Neuron (in vitro differentiated cells): ENCODE measurements at regions not wholly inside any gene's neighbourhood (a gene's known extent, or its start where the extent isn't known, plus 50 kb on each side); places are given as distances from the start of the nearest gene placed in this dataset.

Experiments used
- H2AFZ ChIP-seq: one replicate; pipeline ENCODE4 v1.6.1; 2013; ENCODE audit warnings: low read depth, mild to moderate bottlenecking, inconsistent platforms, low read length, moderate library complexity
- H3K27me3 ChIP-seq: one replicate; pipeline ENCODE4 v1.6.1; 2013; ENCODE audit warnings: low read length; ENCODE audit not compliant: insufficient read depth
- H3K36me3 ChIP-seq: one replicate; pipeline ENCODE4 v1.6.1; 2013; ENCODE audit warnings: low read length; ENCODE audit not compliant: insufficient read depth
- H3K4me1 ChIP-seq: one replicate; pipeline ENCODE4 v1.6.1; 2013; ENCODE audit warnings: low read length; ENCODE audit not compliant: insufficient read depth
- H3K4me3 ChIP-seq: 2 replicates; pipeline ENCODE4 v1.5.1; 2013; ENCODE audit warnings: mild to moderate bottlenecking, low read length, moderate library complexity
- H3K9me3 ChIP-seq: one replicate; pipeline ENCODE4 v1.6.1; 2013; ENCODE audit warnings: low read length

DNA sequence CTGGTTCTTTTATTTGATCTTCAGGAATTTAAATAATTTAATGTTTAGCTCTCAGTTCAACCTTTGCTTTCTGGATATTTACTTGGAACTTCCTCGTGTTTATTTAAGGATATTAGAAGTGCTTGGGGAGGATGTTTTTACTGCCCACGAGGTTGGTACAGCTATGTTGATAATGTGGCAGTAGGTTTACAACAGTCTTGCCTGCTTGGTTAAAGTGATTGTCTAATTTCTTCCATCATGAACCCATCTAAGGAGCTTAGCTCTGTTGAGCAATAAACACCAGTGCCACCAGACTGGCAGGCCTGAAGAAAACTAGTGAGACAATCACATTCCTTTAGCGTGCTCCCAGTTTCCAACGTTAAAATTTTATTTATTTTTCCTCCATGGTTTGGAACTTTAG, 94.5 kb downstream of the ICOS start:
- no peak overlapping the region for H3K4me3 ChIP-seq
- H2AFZ ChIP-seq: no peak overlapping the region
- no peaks in the 10 kb centered on the region for H3K36me3 ChIP-seq
- no peaks in the 10 kb centered on the region for H3K4me1 ChIP-seq
- no peaks in the 10 kb centered on the region for H3K9me3 ChIP-seq
- no peaks in the 10 kb centered on the region for H3K27me3 ChIP-seq

DNA sequence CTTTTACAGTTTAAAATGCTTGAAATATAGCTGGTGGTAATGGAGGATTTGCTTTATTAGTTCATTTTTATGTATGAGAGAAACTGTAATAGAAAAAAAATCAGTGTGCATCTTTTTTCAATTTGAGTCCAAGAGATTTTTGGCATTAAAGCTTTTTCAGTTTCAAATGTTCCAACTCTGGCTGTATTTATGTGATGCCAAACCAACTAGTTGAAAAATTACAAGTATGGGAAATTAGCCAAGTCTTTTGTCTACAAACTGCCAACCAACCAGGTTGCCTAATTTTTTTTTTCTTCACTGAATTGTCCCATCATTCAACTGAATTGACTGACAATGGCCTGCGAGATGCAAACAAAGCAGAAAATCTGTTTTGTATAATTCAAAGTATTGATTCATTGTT, 95.7 kb downstream of the ICOS start:
- H3K4me1 ChIP-seq: no peaks in the 10 kb centered on the region
- H3K27me3 ChIP-seq: no peaks in the 10 kb centered on the region
- H3K9me3 ChIP-seq: no peaks in the 10 kb centered on the region
- no peak overlapping the region for H2AFZ ChIP-seq
- no peaks in the 10 kb centered on the region for H3K36me3 ChIP-seq
- no peak overlapping the region for H3K4me3 ChIP-seq

DNA sequence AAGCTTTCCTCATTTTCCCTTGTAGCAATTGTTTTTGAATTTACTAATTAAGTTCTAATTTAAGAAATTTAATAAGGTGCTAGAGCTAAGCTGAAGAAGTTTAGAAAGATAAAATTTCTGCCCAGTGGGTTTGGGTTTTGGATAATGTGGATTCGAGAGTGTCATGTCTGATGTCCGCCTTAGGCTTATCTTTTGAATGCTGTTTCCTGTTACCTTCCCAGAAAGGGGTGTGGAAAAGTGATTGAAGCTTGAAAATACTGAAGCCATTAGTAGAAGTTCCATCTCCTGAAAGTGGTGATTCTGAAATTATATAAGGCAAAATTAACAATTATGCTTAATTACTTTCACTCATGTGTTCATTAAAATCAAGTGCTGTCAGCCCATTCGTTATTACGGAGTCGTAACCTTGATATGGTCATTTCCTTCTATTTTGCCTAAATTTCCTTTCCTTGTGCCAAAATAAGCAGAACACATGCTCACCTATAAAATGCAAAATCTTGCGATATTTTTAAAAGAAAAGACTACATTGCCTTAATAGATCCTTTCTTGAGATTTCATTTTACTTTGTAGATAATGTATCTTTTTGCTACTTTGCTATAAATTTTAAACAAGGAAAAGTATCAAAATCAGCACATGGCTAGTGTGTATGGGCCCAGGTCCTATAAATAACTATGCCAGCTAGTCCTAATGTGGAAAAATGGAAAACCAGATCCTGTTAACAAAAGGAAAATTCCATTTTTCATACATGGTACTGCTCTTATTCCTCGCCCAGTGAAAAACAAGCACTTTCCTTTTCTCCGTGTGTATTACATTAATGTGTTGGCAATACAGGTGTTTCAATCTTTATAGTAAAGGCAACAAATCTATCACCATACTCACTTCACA, 97.3 kb downstream of the ICOS start:
- Histone ChIP-seq H3K4me1 (no peaks in the 10 kb centered on the region), H3K4me3 (no peak overlapping the region), H2AFZ (no peak overlapping the region), H3K27me3 (no peaks in the 10 kb centered on the region), H3K9me3 (no peaks in the 10 kb centered on the region), H3K36me3 (no peaks in the 10 kb centered on the region)

DNA sequence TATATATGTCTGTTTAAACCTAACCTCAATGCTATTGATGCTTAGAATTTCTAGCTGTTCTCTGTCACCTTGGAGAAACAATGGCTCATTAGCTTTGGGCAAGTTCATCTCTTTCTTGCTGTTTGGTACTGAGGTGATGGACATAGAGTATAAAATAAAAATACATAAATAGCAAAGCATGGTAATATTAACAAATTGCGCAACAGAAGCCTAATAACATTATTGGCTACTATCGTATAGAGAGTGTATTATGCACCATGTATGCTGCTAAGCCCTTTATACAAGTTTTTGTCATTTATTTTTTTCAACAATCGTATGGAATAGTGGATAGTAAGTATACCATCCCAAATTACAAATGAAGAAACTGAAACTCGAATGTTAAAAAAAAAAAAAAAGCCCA, 100.1 kb downstream of the ICOS start:
- H3K4me3 ChIP-seq: no peak overlapping the region
- H3K9me3 ChIP-seq: no peaks in the 10 kb centered on the region
- H3K36me3 ChIP-seq: no peaks in the 10 kb centered on the region
- H3K27me3 ChIP-seq: no peaks in the 10 kb centered on the region
- no peak overlapping the region for H2AFZ ChIP-seq
- no peaks in the 10 kb centered on the region for H3K4me1 ChIP-seq

DNA sequence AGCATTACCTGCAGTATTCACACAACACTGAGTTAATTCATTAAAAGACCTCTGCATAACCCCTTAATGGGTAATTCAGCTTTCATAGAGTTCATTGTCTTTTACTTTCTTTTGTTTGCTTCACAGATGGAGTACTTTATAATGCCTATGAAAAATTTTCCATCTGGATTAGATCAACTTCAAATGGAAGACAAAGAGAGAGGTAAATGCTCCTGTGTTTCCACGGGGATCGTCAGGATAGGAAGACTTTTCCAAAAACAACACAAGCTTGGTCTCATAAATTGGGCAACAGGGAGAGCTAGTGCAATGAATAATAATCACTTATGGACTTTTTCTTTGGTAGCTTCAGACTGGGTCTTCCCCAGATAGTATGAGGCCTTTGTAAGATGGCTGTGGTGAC, 100.7 kb downstream of the ICOS start:
- Histone ChIP-seq H3K27me3 (no peaks in the 10 kb centered on the region), H3K9me3 (no peaks in the 10 kb centered on the region), H3K36me3 (no peaks in the 10 kb centered on the region), H3K4me1 (no peaks in the 10 kb centered on the region), H2AFZ (no peak overlapping the region), H3K4me3 (no peak overlapping the region)

DNA sequence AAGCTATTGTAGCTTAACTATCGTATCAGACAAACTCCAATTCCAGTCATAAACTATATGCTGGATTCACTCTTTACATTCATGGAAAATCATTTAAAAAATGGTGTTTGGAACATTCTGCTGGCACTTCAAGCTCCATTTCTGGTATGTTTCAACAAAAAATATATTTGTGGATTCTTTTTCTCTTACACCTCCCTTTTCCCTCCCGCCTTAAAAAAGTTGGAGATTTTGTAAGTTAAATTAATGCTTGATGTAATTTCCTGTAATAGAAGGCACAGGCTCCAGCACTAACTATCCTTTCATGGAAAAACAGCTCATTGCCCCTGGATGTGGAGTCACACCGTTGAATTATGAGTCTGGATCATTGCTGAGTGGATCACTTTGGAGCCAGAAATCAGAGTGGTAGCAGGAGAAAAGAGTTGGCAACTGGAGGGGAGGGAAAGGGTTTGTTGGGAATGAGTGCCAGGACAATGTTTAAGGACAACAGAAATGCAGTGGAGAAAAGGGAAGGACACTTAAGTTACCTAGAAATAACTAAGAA, 102.8 kb downstream of the ICOS start:
- H3K27me3 ChIP-seq: no peaks in the 10 kb centered on the region
- no peaks in the 10 kb centered on the region for H3K4me1 ChIP-seq
- H2AFZ ChIP-seq: no peak overlapping the region

DNA sequence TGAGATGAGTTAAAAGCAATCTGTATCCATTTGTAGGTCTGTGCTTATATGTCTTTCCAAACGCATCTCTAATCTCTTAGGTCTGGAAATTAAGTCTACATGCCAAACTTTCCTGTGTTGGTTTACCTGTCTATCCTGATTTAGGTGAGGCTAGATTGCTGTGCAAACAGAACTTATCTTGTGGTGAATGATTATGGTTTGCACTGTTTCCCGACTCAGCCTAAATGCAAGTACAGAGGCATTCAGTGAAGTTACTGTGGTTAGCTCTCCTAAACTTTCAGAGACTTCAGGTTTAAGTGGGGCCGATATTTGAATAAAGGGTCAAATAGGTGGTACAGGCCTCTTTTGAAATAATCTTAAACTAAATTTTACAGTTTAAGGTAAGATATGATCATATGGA, 103.5 kb downstream of the ICOS start:
- Histone ChIP-seq H3K36me3 (no peaks in the 10 kb centered on the region), H3K4me3 (no peak overlapping the region), H3K9me3 (no peaks in the 10 kb centered on the region), H2AFZ (no peak overlapping the region), H3K27me3 (no peaks in the 10 kb centered on the region), H3K4me1 (no peaks in the 10 kb centered on the region)

More for the DNA sequence above, 102.8 kb downstream of the ICOS start:
- Histone ChIP-seq H3K4me3 (no peak overlapping the region), H3K9me3 (no peaks in the 10 kb centered on the region), H3K36me3 (no peaks in the 10 kb centered on the region)

DNA sequence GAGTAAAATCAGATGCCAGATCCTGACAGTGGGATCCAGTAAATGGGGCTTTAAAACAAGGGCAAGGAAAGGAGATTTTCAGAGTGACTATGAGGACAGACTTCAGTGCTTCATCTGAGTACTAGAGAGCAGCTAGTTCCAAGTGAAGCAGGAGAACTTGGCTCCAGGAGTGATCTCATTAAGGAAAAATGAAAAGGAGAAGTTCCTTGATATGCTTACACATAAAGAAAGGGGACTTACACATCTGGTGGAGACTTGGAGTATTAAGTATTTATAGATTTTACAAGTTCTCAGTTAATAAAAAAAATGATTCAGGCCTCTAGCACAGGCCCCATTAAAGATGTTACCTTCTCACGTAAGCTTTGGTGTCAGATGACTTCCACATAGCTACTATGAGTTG, 105.8 kb downstream of the ICOS start:
- no peak overlapping the region for H3K4me3 ChIP-seq
- no peaks in the 10 kb centered on the region for H3K36me3 ChIP-seq
- peaks cover 6% of the 10 kb centered on the region for H3K4me1 ChIP-seq
- H2AFZ ChIP-seq: no peak overlapping the region
- H3K9me3 ChIP-seq: no peaks in the 10 kb centered on the region
- H3K27me3 ChIP-seq: no peaks in the 10 kb centered on the region

DNA sequence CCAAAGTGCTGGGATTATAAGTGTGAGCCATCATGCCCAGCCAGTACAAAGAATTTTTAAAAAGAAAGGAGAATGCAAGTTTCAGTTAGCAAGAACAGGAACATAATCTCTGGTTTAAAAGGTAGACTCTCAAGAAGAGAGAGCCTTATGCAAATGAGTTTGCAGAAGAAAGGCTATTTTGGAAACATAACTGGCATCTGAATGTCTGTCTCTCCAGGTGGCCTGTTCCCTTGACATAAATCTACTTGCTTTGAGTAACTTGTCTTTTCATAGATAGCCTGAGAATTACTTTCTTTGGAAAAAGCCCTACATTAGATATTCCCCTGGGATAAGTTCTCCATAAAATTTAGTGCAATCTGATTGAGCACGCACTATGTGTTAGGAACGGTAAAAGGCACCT, 109.6 kb downstream of the ICOS start:
- H3K27me3 ChIP-seq: peaks cover 4% of the 10 kb centered on the region
- H3K9me3 ChIP-seq: no peaks in the 10 kb centered on the region
- no peak overlapping the region for H3K4me3 ChIP-seq
- H3K4me1 ChIP-seq: peaks cover 6% of the 10 kb centered on the region
- H2AFZ ChIP-seq: no peak overlapping the region
- H3K36me3 ChIP-seq: no peaks in the 10 kb centered on the region

DNA sequence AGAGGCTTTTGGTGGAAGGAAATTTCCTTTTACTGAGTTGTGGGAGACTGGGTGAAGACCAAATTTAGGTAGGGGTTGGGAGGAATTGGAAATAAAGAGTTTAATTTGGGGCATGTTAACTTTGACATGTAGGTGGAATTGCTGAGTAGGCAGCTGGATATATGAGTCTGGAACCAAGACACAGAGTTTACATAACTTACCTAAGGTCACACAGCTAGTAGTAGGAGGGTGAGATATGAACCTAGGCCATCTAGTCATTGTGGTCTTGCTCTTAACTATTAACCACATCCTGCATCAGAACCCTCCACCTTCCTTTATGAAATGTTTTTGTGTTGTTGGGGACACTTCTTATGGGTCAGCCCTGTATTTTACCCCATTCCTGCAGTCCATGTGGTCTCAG, 113.1 kb downstream of the ICOS start:
- H2AFZ ChIP-seq: no peak overlapping the region
- no peaks in the 10 kb centered on the region for H3K9me3 ChIP-seq
- H3K4me1 ChIP-seq: peaks cover 6% of the 10 kb centered on the region
- no peak overlapping the region for H3K4me3 ChIP-seq
- peaks cover 4% of the 10 kb centered on the region for H3K27me3 ChIP-seq
- no peaks in the 10 kb centered on the region for H3K36me3 ChIP-seq

DNA sequence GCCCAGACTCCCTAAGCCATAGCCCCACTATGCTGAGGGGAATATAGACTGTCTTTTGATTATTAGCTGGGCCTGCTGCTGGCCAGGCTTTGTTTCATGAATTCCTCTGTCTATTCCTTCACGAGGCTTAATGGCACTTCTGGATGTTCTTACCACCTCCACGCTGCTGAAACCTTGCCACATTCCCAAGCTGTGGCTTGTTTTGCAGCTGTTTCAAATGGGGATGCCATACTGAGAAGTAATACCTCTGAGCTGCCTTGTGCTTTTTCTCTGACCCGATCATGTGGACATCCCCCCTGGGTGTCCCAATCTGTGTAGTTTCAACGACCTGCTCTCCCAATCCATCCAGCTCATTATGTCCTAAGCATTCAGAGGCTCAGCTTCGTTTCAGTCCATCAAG, 114.1 kb downstream of the ICOS start:
- no peaks in the 10 kb centered on the region for H3K9me3 ChIP-seq
- H3K4me1 ChIP-seq: peaks cover 6% of the 10 kb centered on the region
- H2AFZ ChIP-seq: no peak overlapping the region
- H3K36me3 ChIP-seq: no peaks in the 10 kb centered on the region
- peaks cover 4% of the 10 kb centered on the region for H3K27me3 ChIP-seq
- H3K4me3 ChIP-seq: no peak overlapping the region

DNA sequence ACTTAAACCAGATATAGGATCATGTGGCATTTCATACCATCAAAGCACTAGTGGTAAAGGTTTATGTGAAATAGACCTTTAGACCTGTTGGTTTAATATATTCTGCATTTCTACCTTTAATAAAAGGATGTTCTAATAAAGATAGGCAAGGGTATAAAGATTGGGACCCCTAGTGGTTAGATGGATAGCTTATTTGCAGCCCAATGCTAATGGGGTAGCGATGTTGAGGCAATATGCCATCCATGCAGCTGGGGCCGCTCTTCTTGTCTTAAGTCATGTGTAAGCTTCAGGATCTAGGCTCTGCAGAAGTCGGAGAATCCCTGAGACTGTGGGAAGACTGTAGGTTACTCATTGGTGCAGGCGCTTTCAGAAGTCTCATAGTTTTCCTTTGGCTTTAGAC, 114.9 kb downstream of the ICOS start:
- no peaks in the 10 kb centered on the region for H3K9me3 ChIP-seq
- no peak overlapping the region for H2AFZ ChIP-seq
- no peak overlapping the region for H3K4me3 ChIP-seq
- H3K27me3 ChIP-seq: peaks cover 4% of the 10 kb centered on the region
- H3K4me1 ChIP-seq: no peaks in the 10 kb centered on the region
- no peaks in the 10 kb centered on the region for H3K36me3 ChIP-seq

DNA sequence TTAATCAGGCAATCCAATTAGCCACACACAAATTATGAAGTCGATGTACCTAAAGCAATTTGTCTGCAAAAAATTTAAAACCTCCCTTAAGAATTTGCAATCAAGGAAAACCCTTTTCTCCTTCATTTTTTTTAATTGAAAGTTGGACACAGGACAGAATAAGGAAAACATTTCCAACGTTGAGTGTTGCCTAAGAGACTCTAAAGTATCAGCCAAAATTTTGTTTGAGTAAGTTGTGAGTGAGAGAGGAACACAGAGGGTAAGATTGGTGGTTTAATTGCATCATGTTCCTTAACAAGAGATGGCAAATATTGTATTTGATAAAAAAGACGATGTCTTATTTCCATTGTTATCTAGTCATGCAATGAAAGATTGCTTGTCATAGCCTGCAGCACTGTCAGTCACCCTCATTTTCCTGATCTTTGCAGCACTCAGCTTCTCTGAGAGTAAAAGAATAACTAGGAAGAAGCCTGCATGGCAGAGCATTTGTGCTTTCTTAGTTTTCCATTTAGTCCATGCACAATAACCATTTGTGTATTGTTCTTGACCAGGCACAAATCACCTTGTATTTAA, 115.5 kb downstream of the ICOS start:
- H3K36me3 ChIP-seq: no peaks in the 10 kb centered on the region
- no peak overlapping the region for H2AFZ ChIP-seq
- peaks cover 4% of the 10 kb centered on the region for H3K27me3 ChIP-seq
- H3K9me3 ChIP-seq: no peaks in the 10 kb centered on the region
- no peak overlapping the region for H3K4me3 ChIP-seq
- no peaks in the 10 kb centered on the region for H3K4me1 ChIP-seq
